Karpas-422 (cell line): ENCODE measurements at regions not wholly inside any gene's neighbourhood (a gene's known extent, or its start where the extent isn't known, plus 50 kb on each side); places are given as distances from the start of the nearest gene placed in this dataset.

Experiments used
- DNase-seq: peaks from one replicate; pipeline ENCODE4 v3.0.0-alpha.2; 2015
- H2AFZ ChIP-seq: fragments of 200-600 bp; sonication (generic); 2 replicates; pipeline ENCODE4 v1.6.1; 2014; ENCODE audit warnings: antibody characterized with exemption, low read length, mixed read lengths
- H3K27ac ChIP-seq: fragments of 200-600 bp; sonication (generic); 2 replicates; pipeline ENCODE4 v1.5.1; 2014; ENCODE audit warnings: mild to moderate bottlenecking, low read length, moderate library complexity
- H3K27me3 ChIP-seq: fragments of 200-600 bp; sonication (generic); 2 replicates; pipeline ENCODE4 v1.6.1; 2014; ENCODE audit warnings: low read length, mixed read lengths
- H3K36me3 ChIP-seq: fragments of 200-600 bp; sonication (generic); 2 replicates; pipeline ENCODE4 v1.6.1; 2014; ENCODE audit warnings: low read length, mixed read lengths; ENCODE audit not compliant: insufficient read depth
- H3K4me1 ChIP-seq: fragments of 200-600 bp; sonication (generic); 2 replicates; pipeline ENCODE4 v1.6.1; 2014; ENCODE audit warnings: mild to moderate bottlenecking, low read length, mixed read lengths
- H3K4me2 ChIP-seq: fragments of 200-600 bp; sonication (generic); 2 replicates; pipeline ENCODE4 v1.6.1; 2014; ENCODE audit warnings: low read length, low read depth, mild to moderate bottlenecking; ENCODE audit not compliant: poor library complexity, severe bottlenecking
- H3K4me3 ChIP-seq: fragments of 200-600 bp; sonication (generic); 2 replicates; pipeline ENCODE4 v1.5.1; 2014; ENCODE audit warnings: mild to moderate bottlenecking, antibody characterized with exemption, low read length, mixed read lengths
- H3K79me2 ChIP-seq: fragments of 200-600 bp; sonication (generic); 2 replicates; pipeline ENCODE4 v1.6.1; 2014; ENCODE audit warnings: mild to moderate bottlenecking, low read length, mixed read lengths
- H3K9ac ChIP-seq: fragments of 200-600 bp; sonication (generic); 2 replicates; pipeline ENCODE4 v1.6.0; 2014; ENCODE audit warnings: low read length
- H3K9me2 ChIP-seq: fragments of 200-600 bp; sonication (generic), shearing (Covaris generic); replicated peaks from 2 replicates; pipeline ENCODE4 v1.6.0; 2014; ENCODE audit warnings: mild to moderate bottlenecking, low read length, moderate library complexity; ENCODE audit not compliant: insufficient read depth
- H3K9me3 ChIP-seq: fragments of 300-700, 200-600 bp; sonication (generic); 2 replicates; pipeline ENCODE4 v1.6.1; 2014; ENCODE audit warnings: low read length, mixed read lengths
- H4K20me1 ChIP-seq: fragments of 200-600 bp; sonication (generic); 2 replicates; pipeline ENCODE4 v1.6.1; 2014; ENCODE audit warnings: mild to moderate bottlenecking, antibody characterized with exemption, low read length, low read depth; ENCODE audit not compliant: insufficient read depth

- no peaks in the 10 kb centered on the region for H3K27me3 ChIP-seq
- no peak overlapping the region for H3K9ac ChIP-seq
- no peaks in the 10 kb centered on the region for H3K9me2 ChIP-seq
- no peaks in the 10 kb centered on the region for H3K36me3 ChIP-seq
- H3K4me3 ChIP-seq, result no peak overlapping the region
- H3K4me2 ChIP-seq, result no peak overlapping the region
- no peak overlapping the region for H2AFZ ChIP-seq
- H3K27ac ChIP-seq, result no peak overlapping the region
- H3K9me3 ChIP-seq, result no peaks in the 10 kb centered on the region
- H3K4me1 ChIP-seq, result peaks cover 10% of the 10 kb centered on the region
- H4K20me1 ChIP-seq, result 0 out of 2 replicates have a peak, but pooled peaks cover 4% of the 10 kb centered on the region
- DNase-seq, result no peak
- no peaks in the 10 kb centered on the region for H3K79me2 ChIP-seq
Measured at GRCh38 chr10:79001082-79001885, 67.5 kb upstream of the ZMIZ1 start.

GRCh38 chr10:79002336-79002735, 66.4 kb upstream of the ZMIZ1 start:
- Histone ChIP-seq H4K20me1 (0 out of 2 replicates have a peak, but pooled peaks cover 4% of the 10 kb centered on the region), H3K4me2 (no peak overlapping the region), H3K9me2 (no peaks in the 10 kb centered on the region), H3K27me3 (no peaks in the 10 kb centered on the region), H3K9ac (no peak overlapping the region), H2AFZ (no peak overlapping the region), H3K4me1 (no peaks in the 10 kb centered on the region; the same call in none of the 2 replicates), H3K4me3 (no peak overlapping the region), H3K36me3 (no peaks in the 10 kb centered on the region), H3K79me2 (no peaks in the 10 kb centered on the region), H3K27ac (no peak overlapping the region), H3K9me3 (no peaks in the 10 kb centered on the region)
- no peak for DNase-seq

- H3K27me3 ChIP-seq, result no peaks in the 10 kb centered on the region
- no peaks in the 10 kb centered on the region for H3K36me3 ChIP-seq
- no peak overlapping the region for H3K4me2 ChIP-seq
- H3K9ac ChIP-seq, result no peak overlapping the region
- no peaks in the 10 kb centered on the region for H3K9me2 ChIP-seq
- no peaks in the 10 kb centered on the region; the same call in 1 of the 2 replicates for H3K4me1 ChIP-seq
- no peaks in the 10 kb centered on the region for H3K79me2 ChIP-seq
- no peak overlapping the region for H3K27ac ChIP-seq
- H3K4me3 ChIP-seq, result no peak overlapping the region
- H3K9me3 ChIP-seq, result no peaks in the 10 kb centered on the region
- 0 out of 2 replicates have a peak, but pooled peaks cover 4% of the 10 kb centered on the region for H4K20me1 ChIP-seq
- DNase-seq, result no peak
- no peak overlapping the region for H2AFZ ChIP-seq
Measured at GRCh38 chr10:79003183-79004100, 65.3 kb upstream of the ZMIZ1 start.

GRCh38 chr10:79004311-79004710, 64.5 kb upstream of the ZMIZ1 start:
- H3K4me2 ChIP-seq, result no peak overlapping the region
- no peak overlapping the region for H3K9ac ChIP-seq
- H3K4me3 ChIP-seq, result no peak overlapping the region
- H3K79me2 ChIP-seq, result no peaks in the 10 kb centered on the region
- H2AFZ ChIP-seq, result no peak overlapping the region
- no peaks in the 10 kb centered on the region for H3K9me2 ChIP-seq
- no peak overlapping the region for H3K27ac ChIP-seq
- no peaks in the 10 kb centered on the region for H3K9me3 ChIP-seq
- H3K4me1 ChIP-seq, result no peaks in the 10 kb centered on the region; the same call in 1 of the 2 replicates
- no peak for DNase-seq
- no peaks in the 10 kb centered on the region for H3K27me3 ChIP-seq
- no peaks in the 10 kb centered on the region for H3K36me3 ChIP-seq
- H4K20me1 ChIP-seq, result 0 out of 2 replicates have a peak, but pooled peaks cover 4% of the 10 kb centered on the region

- Histone ChIP-seq H3K9me3 (no peaks in the 10 kb centered on the region), H3K9ac (no peak overlapping the region), H2AFZ (no peak overlapping the region), H3K27me3 (no peaks in the 10 kb centered on the region), H3K79me2 (no peaks in the 10 kb centered on the region), H4K20me1 (0 out of 2 replicates have a peak, but pooled peaks cover 4% of the 10 kb centered on the region), H3K9me2 (no peaks in the 10 kb centered on the region), H3K4me1 (peaks cover 2% of the 10 kb centered on the region), H3K4me2 (no peak overlapping the region), H3K36me3 (no peaks in the 10 kb centered on the region), H3K27ac (no peak overlapping the region), H3K4me3 (no peak overlapping the region)
- no peak for DNase-seq
Measured at GRCh38 chr10:79005126-79005810, 63.5 kb upstream of the ZMIZ1 start.

- no peak overlapping the region for H3K4me2 ChIP-seq
- no peaks in the 10 kb centered on the region for H3K27me3 ChIP-seq
- no peaks in the 10 kb centered on the region for H3K9me3 ChIP-seq
- H3K27ac ChIP-seq, result no peak overlapping the region
- H3K4me3 ChIP-seq, result no peak overlapping the region
- no peak for DNase-seq
- no peaks in the 10 kb centered on the region for H3K79me2 ChIP-seq
- H3K9ac ChIP-seq, result no peak overlapping the region
- no peak overlapping the region for H2AFZ ChIP-seq
- peaks cover 14% of the 10 kb centered on the region for H3K4me1 ChIP-seq
- H3K36me3 ChIP-seq, result no peaks in the 10 kb centered on the region
- H3K9me2 ChIP-seq, result no peaks in the 10 kb centered on the region
- 0 out of 2 replicates have a peak, but pooled peaks cover 4% of the 10 kb centered on the region for H4K20me1 ChIP-seq
Measured at GRCh38 chr10:79007018-79007417, 61.7 kb upstream of the ZMIZ1 start.

GRCh38 chr10:79007421-79008319, 61.1 kb upstream of the ZMIZ1 start:
- H3K4me2 ChIP-seq, result no peak overlapping the region
- no peak for DNase-seq
- no peaks in the 10 kb centered on the region for H3K79me2 ChIP-seq
- H3K27me3 ChIP-seq, result no peaks in the 10 kb centered on the region
- no peak overlapping the region for H3K4me3 ChIP-seq
- no peaks in the 10 kb centered on the region for H3K36me3 ChIP-seq
- no peak overlapping the region for H3K27ac ChIP-seq
- H4K20me1 ChIP-seq, result 0 out of 2 replicates have a peak, but pooled peaks cover 4% of the 10 kb centered on the region
- peaks cover 14% of the 10 kb centered on the region for H3K4me1 ChIP-seq
- no peak overlapping the region for H2AFZ ChIP-seq
- no peak overlapping the region for H3K9ac ChIP-seq
- no peaks in the 10 kb centered on the region for H3K9me3 ChIP-seq
- no peaks in the 10 kb centered on the region for H3K9me2 ChIP-seq
